Astrocyte (in vitro differentiated cells and primary cell): ENCODE measurements at regions not wholly inside any gene's neighbourhood (a gene's known extent, or its start where the extent isn't known, plus 50 kb on each side); places are given as distances from the start of the nearest gene placed in this dataset.
"Not testable (repeated sequence)": the region's sequence is repeated elsewhere in the genome, so short reads cannot be mapped to it uniquely, and the experiment has no call there.

Experiments used
- CTCF ChIP-seq: IDR thresholded peaks from 2 replicates; pipeline ENCODE4 v1.5.1; 2011; ENCODE audit warnings: low read depth, mild to moderate bottlenecking, inconsistent platforms, low read length, moderate library complexity; ENCODE audit not compliant: insufficient read depth
- EZH2 ChIP-seq: IDR thresholded peaks from 2 replicates; pipeline ENCODE4 v1.6.1; 2012; ENCODE audit warnings: mild to moderate bottlenecking, low read length, inconsistent platforms; ENCODE audit not compliant: insufficient read depth

GRCh38 chr4:138332415-138332814 is 90.3 kb upstream of the SLC7A11 start:
- not testable (repeated sequence) for TF ChIP-seq CTCF, EZH2
